ENCODE measurements at regions not wholly inside any gene's neighbourhood (a gene's known extent, or its start where the extent isn't known, plus 50 kb on each side); places are given as distances from the start of the nearest gene placed in this dataset.

- H3F3A ChIP-seq (ENCODE audit: insufficient read depth, low read length, poor library complexity, severe bottlenecking), result no peaks in the 10 kb centered on the region
- H3K27me3 ChIP-seq (ENCODE audit: insufficient read depth, low read depth, low read length), result no peaks in the 10 kb centered on the region
- no peak overlapping the region for H3K4me2 ChIP-seq (ENCODE audit: low read length)
- H3K9me2 ChIP-seq (ENCODE audit: insufficient read depth, low read length), result no peaks in the 10 kb centered on the region
- no peaks in the 10 kb centered on the region for H3K79me2 ChIP-seq (replicated peaks; ENCODE audit: insufficient read depth, low read length)
- H3K4me3 ChIP-seq (ENCODE audit: low read length), result no peak overlapping the region
- no peak overlapping the region for H3K9ac ChIP-seq (ENCODE audit: low read length)
- H3K9me3 ChIP-seq (ENCODE audit: low read length), result no peaks in the 10 kb centered on the region
- TF ChIP-seq REST (IDR thresholded peaks at IDR 0.05; ENCODE audit: borderline replicate concordance) (no peak), POLR2AphosphoS5 (IDR thresholded peaks at IDR 0.05) (no peak), TAF1 (IDR thresholded peaks at IDR 0.05; ENCODE audit: low read depth) (no peak)
- H3K36me3 ChIP-seq (ENCODE audit: insufficient read depth, low read length), result no peaks in the 10 kb centered on the region
- no peaks in the 10 kb centered on the region for H4K20me1 ChIP-seq (ENCODE audit: insufficient read depth)
- H3K27ac ChIP-seq (ENCODE audit: low read length), result no peak overlapping the region
- H2AFZ ChIP-seq (ENCODE audit: low read depth, low read length), result no peak overlapping the region
Observed at GRCh38 chr3:24598695-24599470, 104.2 kb upstream of the THRB start.

GRCh38 chr3:24601066-24601939, 106.7 kb upstream of the THRB start:
- Histone ChIP-seq H3K36me3 (ENCODE audit: insufficient read depth, low read length) (no peaks in the 10 kb centered on the region), H3K4me2 (ENCODE audit: low read length) (no peak overlapping the region), H3K9me3 (ENCODE audit: low read length) (no peaks in the 10 kb centered on the region), H3K4me3 (ENCODE audit: low read length) (no peak overlapping the region), H3K9me2 (ENCODE audit: insufficient read depth, low read length) (no peaks in the 10 kb centered on the region), H4K20me1 (ENCODE audit: insufficient read depth) (no peaks in the 10 kb centered on the region), H3K79me2 (replicated peaks; ENCODE audit: insufficient read depth, low read length) (no peaks in the 10 kb centered on the region), H3K27ac (ENCODE audit: low read length) (no peak overlapping the region), H3K27me3 (ENCODE audit: insufficient read depth, low read depth, low read length) (no peaks in the 10 kb centered on the region), H3K9ac (ENCODE audit: low read length) (no peak overlapping the region), H2AFZ (ENCODE audit: low read depth, low read length) (no peak overlapping the region), H3F3A (ENCODE audit: insufficient read depth, low read length, poor library complexity, severe bottlenecking) (no peaks in the 10 kb centered on the region)
- no peak for TF ChIP-seq EP300 (conservative IDR thresholded peaks at IDR 0.05; ENCODE audit: poor library complexity, severe bottlenecking)
- TF ChIP-seq POLR2AphosphoS5 (IDR thresholded peaks at IDR 0.05), result no peak
- no peak for TF ChIP-seq TAF1 (IDR thresholded peaks at IDR 0.05; ENCODE audit: low read depth)
- no peak for TF ChIP-seq EZH2 (IDR thresholded peaks at IDR 0.05; ENCODE audit: borderline replicate concordance, insufficient read depth, low read length, poor library complexity, severe bottlenecking)
- no peak for TF ChIP-seq RAD21 (conservative IDR thresholded peaks at IDR 0.05)

- no peak overlapping the region for H3K27ac ChIP-seq (ENCODE audit: low read length)
- no peaks in the 10 kb centered on the region for H3K9me2 ChIP-seq (ENCODE audit: insufficient read depth, low read length)
- no peak overlapping the region for H3K9ac ChIP-seq (ENCODE audit: low read length)
- H3K79me2 ChIP-seq (replicated peaks; ENCODE audit: insufficient read depth, low read length), result no peaks in the 10 kb centered on the region
- H3F3A ChIP-seq (ENCODE audit: insufficient read depth, low read length, poor library complexity, severe bottlenecking), result no peaks in the 10 kb centered on the region
- no peak overlapping the region for H2AFZ ChIP-seq (ENCODE audit: low read depth, low read length)
- no peak overlapping the region for H3K4me2 ChIP-seq (ENCODE audit: low read length)
- H3K9me3 ChIP-seq (ENCODE audit: low read length), result no peaks in the 10 kb centered on the region
- no peak for TF ChIP-seq CTCF (IDR thresholded peaks at IDR 0.05; ENCODE audit: poor library complexity, severe bottlenecking)
- no peak for TF ChIP-seq TAF1 (IDR thresholded peaks at IDR 0.05; ENCODE audit: low read depth)
- no peak for TF ChIP-seq EZH2 (IDR thresholded peaks at IDR 0.05; ENCODE audit: borderline replicate concordance, insufficient read depth, low read length, poor library complexity, severe bottlenecking)
- no peak for TF ChIP-seq SMC3 (conservative IDR thresholded peaks at IDR 0.05; ENCODE audit: poor library complexity)
- no peak for TF ChIP-seq RAD21 (conservative IDR thresholded peaks at IDR 0.05)
- no peak for TF ChIP-seq EP300 (conservative IDR thresholded peaks at IDR 0.05; ENCODE audit: poor library complexity, severe bottlenecking)
- TF ChIP-seq REST (IDR thresholded peaks at IDR 0.05; ENCODE audit: borderline replicate concordance), result no peak
- no peak for TF ChIP-seq MXI1 (conservative IDR thresholded peaks at IDR 0.05; ENCODE audit: poor library complexity, severe bottlenecking)
- TF ChIP-seq POLR2AphosphoS5 (IDR thresholded peaks at IDR 0.05), result no peak
- no peak overlapping the region for H3K4me3 ChIP-seq (ENCODE audit: low read length)
- no peaks in the 10 kb centered on the region for H3K27me3 ChIP-seq (ENCODE audit: insufficient read depth, low read depth, low read length)
- H4K20me1 ChIP-seq (ENCODE audit: insufficient read depth), result no peaks in the 10 kb centered on the region
- H3K36me3 ChIP-seq (ENCODE audit: insufficient read depth, low read length), result no peaks in the 10 kb centered on the region
Observed at GRCh38 chr3:24604215-24604614, 109.6 kb upstream of the THRB start.
